ENCODE measurements at regions not wholly inside any gene's neighbourhood (a gene's known extent, or its start where the extent isn't known, plus 50 kb on each side); places are given as distances from the start of the nearest gene placed in this dataset.

DNA sequence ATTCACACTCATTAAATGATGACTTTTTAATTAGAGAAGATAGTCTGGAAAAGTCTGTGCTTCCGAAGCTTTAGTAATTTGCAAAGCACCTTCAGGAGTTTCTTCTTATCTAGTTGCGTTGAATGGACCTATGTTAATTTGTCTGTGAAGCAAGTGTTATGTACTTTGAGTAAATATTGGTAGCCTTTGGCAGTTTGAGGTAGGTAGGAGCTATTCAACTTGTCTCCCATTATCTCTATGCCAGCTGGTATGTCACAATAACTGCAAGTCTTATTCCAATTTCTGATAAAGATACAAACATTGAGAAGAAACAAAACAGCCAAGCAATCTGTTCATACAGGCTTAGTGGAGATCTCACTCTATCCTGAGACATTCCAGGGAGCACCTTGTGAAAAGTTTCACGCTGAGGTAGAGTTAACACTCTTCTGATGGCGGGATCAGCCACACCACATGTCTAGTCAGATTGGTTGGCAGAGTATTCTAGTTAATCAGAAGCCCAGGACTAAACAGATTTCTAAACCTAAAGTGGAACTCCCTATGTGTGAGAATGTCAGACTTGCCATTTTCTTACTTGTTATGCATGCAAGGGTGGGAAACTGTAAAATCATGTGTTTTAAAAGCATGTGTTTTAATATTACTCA, 219.8 kb upstream of the MANEA start:
- 78 to 79% methylated on average over 4 of the region's 4 CpGs for WGBS, 2 donors
- TF ChIP-seq, protein P1, sequence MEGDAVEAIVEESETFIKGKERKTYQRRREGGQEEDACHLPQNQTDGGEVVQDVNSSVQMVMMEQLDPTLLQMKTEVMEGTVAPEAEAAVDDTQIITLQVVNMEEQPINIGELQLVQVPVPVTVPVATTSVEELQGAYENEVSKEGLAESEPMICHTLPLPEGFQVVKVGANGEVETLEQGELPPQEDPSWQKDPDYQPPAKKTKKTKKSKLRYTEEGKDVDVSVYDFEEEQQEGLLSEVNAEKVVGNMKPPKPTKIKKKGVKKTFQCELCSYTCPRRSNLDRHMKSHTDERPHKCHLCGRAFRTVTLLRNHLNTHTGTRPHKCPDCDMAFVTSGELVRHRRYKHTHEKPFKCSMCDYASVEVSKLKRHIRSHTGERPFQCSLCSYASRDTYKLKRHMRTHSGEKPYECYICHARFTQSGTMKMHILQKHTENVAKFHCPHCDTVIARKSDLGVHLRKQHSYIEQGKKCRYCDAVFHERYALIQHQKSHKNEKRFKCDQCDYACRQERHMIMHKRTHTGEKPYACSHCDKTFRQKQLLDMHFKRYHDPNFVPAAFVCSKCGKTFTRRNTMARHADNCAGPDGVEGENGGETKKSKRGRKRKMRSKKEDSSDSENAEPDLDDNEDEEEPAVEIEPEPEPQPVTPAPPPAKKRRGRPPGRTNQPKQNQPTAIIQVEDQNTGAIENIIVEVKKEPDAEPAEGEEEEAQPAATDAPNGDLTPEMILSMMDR (IDR thresholded peaks at IDR 0.05) = no peak
- TF ChIP-seq POLR2A (IDR thresholded peaks at IDR 0.05) = no peak
- no peak overlapping the region for H3K4me3 ChIP-seq (ENCODE audit: low read depth, poor library complexity, severe bottlenecking)
- no peak for DNase-seq (ENCODE audit: low spot score in 2 of 2)
- intact Hi-C loops (cut with DNase I; ENCODE audit: low total_unique reads) = no loop called here

DNA sequence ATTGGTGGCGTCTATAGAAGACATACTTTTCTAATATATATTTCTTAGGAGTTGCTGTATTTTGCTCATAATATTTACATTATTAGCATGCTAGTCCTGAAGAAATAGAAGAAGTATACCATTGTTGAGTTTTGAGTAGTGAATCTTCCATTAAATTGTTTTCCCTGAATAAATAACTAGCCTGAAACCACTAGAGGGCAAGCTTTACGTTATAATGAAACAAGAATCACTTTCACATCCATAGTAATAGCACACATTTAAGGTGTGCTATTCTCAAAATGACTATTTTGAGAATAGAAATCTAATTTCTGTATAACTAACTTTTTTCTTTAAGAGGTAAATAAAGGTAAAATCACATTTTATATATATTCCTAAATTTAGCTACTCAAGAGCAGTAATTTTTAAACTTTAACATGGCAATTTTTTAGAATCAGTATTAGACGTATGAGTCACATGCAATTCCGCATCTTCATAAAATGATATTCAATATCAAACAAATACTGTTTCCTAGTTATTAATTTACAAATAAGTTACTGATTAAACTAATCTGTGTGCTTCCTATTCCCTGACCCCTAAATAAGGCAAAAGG, 213.2 kb upstream of the MANEA start:
- no peak for DNase-seq (ENCODE audit: low spot score in 2 of 2)
- intact Hi-C loops (cut with DNase I; ENCODE audit: low total_unique reads) = no loop called here
- TF ChIP-seq, protein P1 (IDR thresholded peaks at IDR 0.05) = no peak
- no peak for TF ChIP-seq POLR2A (IDR thresholded peaks at IDR 0.05)
- no peak overlapping the region for H3K4me3 ChIP-seq (ENCODE audit: low read depth, poor library complexity, severe bottlenecking)
- WGBS, 2 donors = 66 to 68% methylated on average over 4 of the region's 4 CpGs

DNA sequence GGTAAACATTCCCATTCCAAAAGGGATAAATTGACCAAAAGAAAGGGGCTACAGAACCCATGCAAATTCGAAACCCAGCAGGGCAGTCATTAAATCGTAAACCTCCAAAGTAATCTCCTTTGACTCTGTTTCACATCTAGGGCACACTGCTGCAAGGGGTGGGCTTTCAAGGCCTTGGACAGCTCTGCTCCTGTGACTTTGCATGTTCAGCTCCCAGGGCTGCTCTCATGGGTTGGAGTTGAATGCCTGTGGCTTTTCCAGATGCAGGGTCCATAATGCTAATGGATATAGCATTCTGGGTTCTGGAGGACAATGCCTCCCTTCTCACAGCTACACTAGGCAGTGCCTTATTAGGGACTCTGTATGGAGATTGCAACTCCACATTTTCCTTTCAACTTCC, 211.9 kb upstream of the MANEA start:
- intact Hi-C loops (cut with DNase I; ENCODE audit: low total_unique reads) = no loop called here
- H3K4me3 ChIP-seq (ENCODE audit: low read depth, poor library complexity, severe bottlenecking) = no peak overlapping the region
- DNase-seq (ENCODE audit: low spot score in 2 of 2) = no peak
- TF ChIP-seq, protein P1 (IDR thresholded peaks at IDR 0.05) = no peak
- no peak for TF ChIP-seq POLR2A (IDR thresholded peaks at IDR 0.05)
- WGBS, 2 donors = 62 to 68% methylated on average over 2 of the region's 2 CpGs

DNA sequence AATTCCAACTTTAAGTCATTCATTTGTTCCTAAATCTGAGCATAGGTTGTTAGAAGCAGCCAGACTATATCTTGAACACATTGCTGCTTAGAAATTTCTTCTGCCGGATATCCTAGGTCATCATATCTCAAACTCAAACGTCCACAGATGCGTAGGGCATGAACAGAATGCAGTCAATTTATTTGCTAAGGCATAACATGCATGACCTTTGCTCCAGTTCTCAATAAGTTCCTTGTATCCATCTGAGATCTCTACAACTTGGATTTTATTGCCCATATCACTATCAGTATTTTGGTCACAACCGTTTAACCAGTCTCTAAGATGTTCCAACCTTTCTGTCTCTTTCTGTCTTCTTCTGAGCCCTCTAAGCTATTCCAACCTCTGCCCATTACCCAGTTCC, 210.9 kb upstream of the MANEA start:
- intact Hi-C loops (cut with DNase I; ENCODE audit: low total_unique reads) = no loop called here
- TF ChIP-seq POLR2A (IDR thresholded peaks at IDR 0.05) = no peak
- TF ChIP-seq, protein P1 (IDR thresholded peaks at IDR 0.05) = no peak
- WGBS, 2 donors = 75 to 76% methylated on average over 4 of the region's 4 CpGs
- DNase-seq (ENCODE audit: low spot score in 2 of 2) = no peak
- H3K4me3 ChIP-seq (ENCODE audit: low read depth, poor library complexity, severe bottlenecking) = no peak overlapping the region

DNA sequence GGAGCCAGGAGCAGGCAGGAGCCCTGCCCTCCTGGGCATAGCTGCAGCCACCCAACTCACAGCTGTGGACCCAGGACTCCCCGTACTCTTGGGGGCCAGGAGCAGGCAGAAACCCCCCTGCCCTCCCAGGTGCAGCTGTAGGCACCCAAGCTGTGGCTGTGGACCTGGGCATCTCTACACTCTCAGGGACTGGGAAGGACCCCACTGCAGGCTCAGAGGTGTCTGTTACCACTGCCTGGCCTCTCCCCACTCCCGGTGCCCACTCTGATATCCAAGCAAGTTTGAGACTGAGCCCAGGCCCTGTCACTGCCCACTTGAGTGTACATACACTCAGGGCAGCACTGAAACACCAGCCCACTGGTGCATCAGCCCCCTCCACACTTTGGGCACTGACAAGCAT, 193.5 kb upstream of the MANEA start:
- no peak for DNase-seq (ENCODE audit: low spot score in 2 of 2)
- H3K4me3 ChIP-seq (ENCODE audit: low read depth, poor library complexity, severe bottlenecking) = no peak overlapping the region
- TF ChIP-seq, protein P1 (IDR thresholded peaks at IDR 0.05) = no peak
- intact Hi-C loops (cut with DNase I; ENCODE audit: low total_unique reads) = no loop called here
- WGBS, 2 donors = 79 to 100% methylated on average over 2 of the region's 2 CpGs

DNA sequence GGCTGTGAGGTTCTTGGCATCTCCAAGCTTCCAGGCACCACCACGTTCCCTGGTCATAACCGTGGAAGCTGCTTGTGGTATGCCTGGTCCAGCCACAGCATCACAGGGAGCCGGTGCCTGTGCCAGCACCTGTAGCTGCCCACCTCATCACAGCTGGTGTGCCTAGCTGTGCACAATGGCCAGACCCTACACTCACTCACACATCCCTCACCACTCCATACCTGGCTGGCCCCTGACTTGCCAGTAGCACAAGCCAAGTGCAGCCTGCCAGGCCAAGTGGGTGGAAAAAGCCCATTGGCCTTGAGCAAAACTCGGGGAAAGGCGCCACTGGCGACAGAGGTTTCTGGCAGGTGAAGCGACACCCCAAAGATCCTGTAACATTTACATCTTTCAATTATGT, 192.3 kb upstream of the MANEA start:
- H3K4me3 ChIP-seq (ENCODE audit: low read depth, poor library complexity, severe bottlenecking) = no peak overlapping the region
- TF ChIP-seq, protein P1 (IDR thresholded peaks at IDR 0.05) = no peak
- TF ChIP-seq POLR2A (IDR thresholded peaks at IDR 0.05) = no peak
- no peak for DNase-seq (ENCODE audit: low spot score in 2 of 2)
- intact Hi-C loops (cut with DNase I; ENCODE audit: low total_unique reads) = no loop called here
- 90 to 92% methylated on average over 7 of the region's 7 CpGs for WGBS, 2 donors

All from lower leg skin (tissue), 4 donors.